SJSA1 (cell line): ENCODE measurements at regions not wholly inside any gene's neighbourhood (a gene's known extent, or its start where the extent isn't known, plus 50 kb on each side); places are given as distances from the start of the nearest gene placed in this dataset.

Experiments used
- DNase-seq, 2 experiments: peaks; one replicate each; pipeline ENCODE4 v3.0.0-alpha.2; 2015 to 2020; ENCODE audit warnings: low spot score in 2 of 2, low read depth in 1 of 2
- H3K27ac ChIP-seq: fragments of 250-450 bp; sonication (Bioruptor Pico); 2 replicates; pipeline ENCODE4 v1.5.1; 2020; ENCODE audit warnings: mild to moderate bottlenecking, moderate library complexity
- H3K27me3 ChIP-seq: fragments of 250-450 bp; sonication (Bioruptor Pico); replicated peaks from 2 replicates; pipeline ENCODE4 v1.5.1; 2020; ENCODE audit warnings: mild to moderate bottlenecking, moderate library complexity
- H3K36me3 ChIP-seq: fragments of 250-450 bp; sonication (Bioruptor Pico); 2 replicates; pipeline ENCODE4 v1.5.1; 2020; ENCODE audit warnings: mild to moderate bottlenecking
- H3K4me1 ChIP-seq: fragments of 250-450 bp; sonication (Bioruptor Pico); replicated peaks from 2 replicates; pipeline ENCODE4 v1.6.1; 2021; ENCODE audit warnings: mild to moderate bottlenecking
- H3K4me3 ChIP-seq: fragments of 250-450 bp; sonication (Bioruptor Pico); 2 replicates; pipeline ENCODE4 v1.5.1; 2020; ENCODE audit warnings: mild to moderate bottlenecking
- H3K9me3 ChIP-seq: fragments of 250-450 bp; sonication (Bioruptor Pico); replicated peaks from 2 replicates; pipeline ENCODE4 v1.5.1; 2020; ENCODE audit warnings: mild to moderate bottlenecking

GRCh38 chr3:127489357-127489756 is 101.2 kb downstream of the TPRA1 start:
- no peak overlapping the region for H3K27ac ChIP-seq
- H3K4me3 ChIP-seq = no peak overlapping the region
- H3K9me3 ChIP-seq = no peaks in the 10 kb centered on the region
- DNase-seq = no peak
- no peaks in the 10 kb centered on the region for H3K4me1 ChIP-seq
- H3K36me3 ChIP-seq = no peaks in the 10 kb centered on the region
- no peaks in the 10 kb centered on the region for H3K27me3 ChIP-seq

GRCh38 chr3:127488740-127489139 is 101.8 kb downstream of the TPRA1 start:
- Histone ChIP-seq H3K27me3 (no peaks in the 10 kb centered on the region), H3K36me3 (no peaks in the 10 kb centered on the region), H3K4me1 (no peaks in the 10 kb centered on the region), H3K9me3 (no peaks in the 10 kb centered on the region), H3K27ac (no peak overlapping the region), H3K4me3 (no peak overlapping the region)
- no peak for DNase-seq

GRCh38 chr3:127488141-127488672 is 102.3 kb downstream of the TPRA1 start:
- no peaks in the 10 kb centered on the region for H3K36me3 ChIP-seq
- no peaks in the 10 kb centered on the region for H3K27me3 ChIP-seq
- no peaks in the 10 kb centered on the region for H3K4me1 ChIP-seq
- no peaks in the 10 kb centered on the region for H3K9me3 ChIP-seq
- H3K4me3 ChIP-seq = no peak overlapping the region
- DNase-seq = peak in 1 of 2 experiments; percentile 5
- H3K27ac ChIP-seq = no peak overlapping the region

- H3K27ac ChIP-seq = no peak overlapping the region
- H3K36me3 ChIP-seq = no peaks in the 10 kb centered on the region
- no peaks in the 10 kb centered on the region for H3K9me3 ChIP-seq
- no peaks in the 10 kb centered on the region for H3K4me1 ChIP-seq
- DNase-seq = peak in 1 of 2 experiments; percentile 2
- no peak overlapping the region for H3K4me3 ChIP-seq
- no peaks in the 10 kb centered on the region for H3K27me3 ChIP-seq
Measured at GRCh38 chr3:127487196-127487595, 103.3 kb downstream of the TPRA1 start.

GRCh38 chr3:127486321-127486944 is 104.1 kb downstream of the TPRA1 start:
- peak in 1 of 2 experiments; percentile 18 for DNase-seq
- no peaks in the 10 kb centered on the region for H3K36me3 ChIP-seq
- no peaks in the 10 kb centered on the region for H3K4me1 ChIP-seq
- no peaks in the 10 kb centered on the region for H3K9me3 ChIP-seq
- no peak overlapping the region for H3K27ac ChIP-seq
- no peak overlapping the region for H3K4me3 ChIP-seq
- no peaks in the 10 kb centered on the region for H3K27me3 ChIP-seq

GRCh38 chr3:127485396-127486170 is 105.0 kb downstream of the TPRA1 start:
- no peaks in the 10 kb centered on the region for H3K36me3 ChIP-seq
- H3K4me1 ChIP-seq = no peaks in the 10 kb centered on the region
- no peaks in the 10 kb centered on the region for H3K9me3 ChIP-seq
- peak in 1 of 2 experiments; percentile 34 for DNase-seq
- no peaks in the 10 kb centered on the region for H3K27me3 ChIP-seq
- H3K4me3 ChIP-seq = no peak overlapping the region
- H3K27ac ChIP-seq = no peak overlapping the region

GRCh38 chr3:127484601-127485388 is 105.7 kb downstream of the TPRA1 start:
- DNase-seq = peak in 1 of 2 experiments; percentile 8
- no peaks in the 10 kb centered on the region for H3K9me3 ChIP-seq
- no peak overlapping the region for H3K27ac ChIP-seq
- no peaks in the 10 kb centered on the region; the same call in 1 of the 2 replicates for H3K27me3 ChIP-seq
- H3K4me1 ChIP-seq = no peaks in the 10 kb centered on the region
- H3K4me3 ChIP-seq = no peak overlapping the region
- H3K36me3 ChIP-seq = no peaks in the 10 kb centered on the region

GRCh38 chr3:127483902-127484591 is 106.5 kb downstream of the TPRA1 start:
- Histone ChIP-seq H3K4me1 (no peaks in the 10 kb centered on the region), H3K27ac (no peak overlapping the region), H3K9me3 (no peaks in the 10 kb centered on the region), H3K36me3 (no peaks in the 10 kb centered on the region), H3K27me3 (no peaks in the 10 kb centered on the region; the same call in 1 of the 2 replicates), H3K4me3 (no peak overlapping the region)
- peak in 1 of 2 experiments; percentile 33 for DNase-seq

- Histone ChIP-seq H3K27ac (no peak overlapping the region), H3K9me3 (no peaks in the 10 kb centered on the region), H3K36me3 (no peaks in the 10 kb centered on the region), H3K27me3 (peaks cover 6% of the 10 kb centered on the region; the same call in 1 of the 2 replicates), H3K4me1 (no peaks in the 10 kb centered on the region), H3K4me3 (no peak overlapping the region)
- peak in 1 of 2 experiments; percentile 31 for DNase-seq
Measured at GRCh38 chr3:127483005-127483641, 107.4 kb downstream of the TPRA1 start.

- no peaks in the 10 kb centered on the region for H3K4me1 ChIP-seq
- H3K27me3 ChIP-seq = peaks cover 13% of the 10 kb centered on the region
- no peaks in the 10 kb centered on the region for H3K9me3 ChIP-seq
- H3K4me3 ChIP-seq = no peak overlapping the region
- no peak overlapping the region for H3K27ac ChIP-seq
- no peaks in the 10 kb centered on the region for H3K36me3 ChIP-seq
- peak in 1 of 2 experiments; percentile 20 for DNase-seq
Measured at GRCh38 chr3:127482216-127483004, 108.1 kb downstream of the TPRA1 start.

GRCh38 chr3:127480196-127480954 is 110.2 kb downstream of the TPRA1 start:
- no peak for DNase-seq
- Histone ChIP-seq H3K4me3 (no peak overlapping the region), H3K27me3 (peaks cover 18% of the 10 kb centered on the region), H3K36me3 (no peaks in the 10 kb centered on the region), H3K27ac (no peak overlapping the region), H3K4me1 (no peaks in the 10 kb centered on the region), H3K9me3 (no peaks in the 10 kb centered on the region)

GRCh38 chr3:127479449-127479848 is 111.1 kb downstream of the TPRA1 start:
- DNase-seq = no peak
- Histone ChIP-seq H3K27me3 (peaks cover 18% of the 10 kb centered on the region), H3K36me3 (no peaks in the 10 kb centered on the region), H3K9me3 (no peaks in the 10 kb centered on the region), H3K4me1 (no peaks in the 10 kb centered on the region), H3K4me3 (no peak overlapping the region), H3K27ac (no peak overlapping the region)
